ENCODE measurements at regions not wholly inside any gene's neighbourhood (a gene's known extent, or its start where the extent isn't known, plus 50 kb on each side); places are given as distances from the start of the nearest gene placed in this dataset.

GRCh38 chr4:133839326-133839725, 362.3 kb downstream of the PABPC4L start:
- TF ChIP-seq CTCF (IDR thresholded peaks at IDR 0.05) = no peak
- Mint-ChIP-seq H3K36me3 (ENCODE audit: unreplicated experiment) (peaks cover 4% of the 10 kb centered on the region), H3K9me3 (ENCODE audit: unreplicated experiment) (peaks cover 30% of the 10 kb centered on the region), H3K4me3 (ENCODE audit: unreplicated experiment) (no peak overlapping the region), H3K27ac (ENCODE audit: unreplicated experiment) (no peak overlapping the region), H3K27me3 (ENCODE audit: unreplicated experiment) (no peaks in the 10 kb centered on the region), H3K4me1 (ENCODE audit: unreplicated experiment) (no peaks in the 10 kb centered on the region)
- no peak for DNase-seq (ENCODE audit: extremely low spot score, unreplicated experiment)

- TF ChIP-seq CTCF (IDR thresholded peaks at IDR 0.05) = no peak
- no peak overlapping the region for H3K27ac Mint-ChIP-seq (ENCODE audit: unreplicated experiment)
- no peak overlapping the region for H3K4me3 Mint-ChIP-seq (ENCODE audit: unreplicated experiment)
- H3K4me1 Mint-ChIP-seq (ENCODE audit: unreplicated experiment) = no peaks in the 10 kb centered on the region
- no peaks in the 10 kb centered on the region for H3K9me3 Mint-ChIP-seq (ENCODE audit: unreplicated experiment)
- no peaks in the 10 kb centered on the region for H3K36me3 Mint-ChIP-seq (ENCODE audit: unreplicated experiment)
- H3K27me3 Mint-ChIP-seq (ENCODE audit: unreplicated experiment) = no peaks in the 10 kb centered on the region
- DNase-seq (ENCODE audit: extremely low spot score, unreplicated experiment) = no peak
These were observed 378.4 kb downstream of the PABPC4L start for GRCh38 chr4:133823177-133823576.

- Mint-ChIP-seq H3K27me3 (ENCODE audit: unreplicated experiment) (no peaks in the 10 kb centered on the region), H3K36me3 (ENCODE audit: unreplicated experiment) (no peaks in the 10 kb centered on the region), H3K4me1 (ENCODE audit: unreplicated experiment) (no peaks in the 10 kb centered on the region), H3K4me3 (ENCODE audit: unreplicated experiment) (no peak overlapping the region), H3K9me3 (ENCODE audit: unreplicated experiment) (peaks cover 12% of the 10 kb centered on the region), H3K27ac (ENCODE audit: unreplicated experiment) (no peak overlapping the region)
- TF ChIP-seq CTCF (IDR thresholded peaks at IDR 0.05) = no peak
- DNase-seq (ENCODE audit: extremely low spot score, unreplicated experiment) = no peak
These were observed 388.6 kb downstream of the PABPC4L start for GRCh38 chr4:133812954-133813353.

- Mint-ChIP-seq H3K9me3 (ENCODE audit: unreplicated experiment) (peaks cover 7% of the 10 kb centered on the region), H3K4me1 (ENCODE audit: unreplicated experiment) (no peaks in the 10 kb centered on the region), H3K27me3 (ENCODE audit: unreplicated experiment) (no peaks in the 10 kb centered on the region), H3K27ac (ENCODE audit: unreplicated experiment) (no peak overlapping the region), H3K4me3 (ENCODE audit: unreplicated experiment) (no peak overlapping the region), H3K36me3 (ENCODE audit: unreplicated experiment) (no peaks in the 10 kb centered on the region)
- no peak for DNase-seq (ENCODE audit: extremely low spot score, unreplicated experiment)
- no peak for TF ChIP-seq CTCF (IDR thresholded peaks at IDR 0.05)
These were observed 389.4 kb downstream of the PABPC4L start for GRCh38 chr4:133812236-133812635.

GRCh38 chr4:133808151-133808550, 393.4 kb downstream of the PABPC4L start:
- H3K36me3 Mint-ChIP-seq (ENCODE audit: unreplicated experiment) = no peaks in the 10 kb centered on the region
- no peak for TF ChIP-seq CTCF (IDR thresholded peaks at IDR 0.05)
- H3K4me1 Mint-ChIP-seq (ENCODE audit: unreplicated experiment) = peaks cover 4% of the 10 kb centered on the region
- H3K9me3 Mint-ChIP-seq (ENCODE audit: unreplicated experiment) = no peaks in the 10 kb centered on the region
- no peak overlapping the region for H3K27ac Mint-ChIP-seq (ENCODE audit: unreplicated experiment)
- no peak overlapping the region for H3K4me3 Mint-ChIP-seq (ENCODE audit: unreplicated experiment)
- DNase-seq (ENCODE audit: extremely low spot score, unreplicated experiment) = no peak
- no peaks in the 10 kb centered on the region for H3K27me3 Mint-ChIP-seq (ENCODE audit: unreplicated experiment)

Measured in osteocyte (in vitro differentiated cells).